GM23338 (cell line): ENCODE measurements at regions not wholly inside any gene's neighbourhood (a gene's known extent, or its start where the extent isn't known, plus 50 kb on each side); places are given as distances from the start of the nearest gene placed in this dataset.
"Not testable (repeated sequence)": the region's sequence is repeated elsewhere in the genome, so short reads cannot be mapped to it uniquely, and the experiment has no call there.

Source experiments
- CREB1 ChIP-seq: fragments of 250-450 bp; sonication (Bioruptor Pico); IDR thresholded peaks from 2 replicates; pipeline ENCODE4 v1.5.0; 2020; ENCODE audit warnings: low read depth, mild to moderate bottlenecking, moderate library complexity
- EZH2 ChIP-seq: fragments of 200-600 bp; sonication (generic); IDR thresholded peaks from one replicate; pipeline ENCODE4 v1.8.0; 2017; ENCODE audit warnings: antibody characterized with exemption, mild to moderate bottlenecking, low read depth; ENCODE audit not compliant: unreplicated experiment
- EZH2phosphoT487 ChIP-seq: fragments of 200-600 bp; sonication (generic); IDR thresholded peaks from one replicate; pipeline ENCODE4 v1.8.1; 2018; ENCODE audit warnings: antibody characterized with exemption; ENCODE audit not compliant: unreplicated experiment
- JUNB ChIP-seq: IDR thresholded peaks from one replicate; pipeline ENCODE4 v1.6.1; 2016; ENCODE audit warnings: antibody characterized with exemption; ENCODE audit not compliant: unreplicated experiment
- NANOG ChIP-seq: IDR thresholded peaks from 2 replicates; pipeline ENCODE4 v1.6.1; 2016; ENCODE audit warnings: antibody characterized with exemption, borderline replicate concordance
- POLR2AphosphoS5 ChIP-seq: IDR thresholded peaks from 2 replicates; pipeline ENCODE4 v1.6.1; 2016; ENCODE audit warnings: antibody characterized with exemption, low read depth
- ZNF114 ChIP-seq: fragments of 250-450 bp; sonication (Bioruptor Pico); IDR thresholded peaks from 2 replicates; pipeline ENCODE4 v1.5.0; 2020; ENCODE audit warnings: mild to moderate bottlenecking, moderate library complexity
- TF ChIP-seq, protein P1 (sequence below), 2 experiments: fragments of 200-600 bp in 1 of 2; sonication (generic) in 1 of 2; conservative IDR thresholded peaks; 2 replicates each; pipeline versions ENCODE4 v1.5.1 to v1.6.1; 2016 to 2017; ENCODE audit warnings: antibody characterized with exemption in 2 of 2, low read depth in 2 of 2, mild to moderate bottlenecking in 2 of 2, moderate library complexity in 1 of 2
- TF ChIP-seq, protein P2 (sequence below): IDR thresholded peaks from 2 replicates; pipeline ENCODE4 v1.6.1; 2016; ENCODE audit warnings: antibody characterized with exemption
- TF ChIP-seq, protein P3 (sequence below): IDR thresholded peaks from one replicate; pipeline ENCODE4 v1.6.1; 2018; ENCODE audit warnings: antibody characterized with exemption; ENCODE audit not compliant: unreplicated experiment

DNA sequence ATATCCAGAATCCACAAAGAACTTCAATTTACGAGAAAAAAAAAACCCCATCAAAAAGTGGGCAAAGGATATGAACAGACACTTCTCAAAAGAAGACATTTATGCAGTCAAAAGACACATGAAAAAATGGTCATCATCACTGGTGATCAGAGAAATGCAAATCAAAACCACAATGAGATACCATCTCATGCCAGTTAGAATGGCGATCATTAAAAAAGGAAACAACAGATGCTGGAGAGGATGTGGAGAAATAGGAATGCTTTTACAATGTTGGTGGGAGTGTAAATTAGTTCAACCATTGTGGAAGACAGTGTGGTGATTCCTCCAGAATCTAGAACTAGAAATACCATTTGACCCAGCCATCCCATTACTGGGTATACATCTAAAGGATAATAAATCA lies 419.9 kb upstream of the DDI1 start:
- not testable (repeated sequence) for TF ChIP-seq NANOG; POLR2AphosphoS5; EZH2; CREB1 (CRISPR knock-in tag); EZH2phosphoT487; JUNB; ZNF114
- TF ChIP-seq, protein P1, sequence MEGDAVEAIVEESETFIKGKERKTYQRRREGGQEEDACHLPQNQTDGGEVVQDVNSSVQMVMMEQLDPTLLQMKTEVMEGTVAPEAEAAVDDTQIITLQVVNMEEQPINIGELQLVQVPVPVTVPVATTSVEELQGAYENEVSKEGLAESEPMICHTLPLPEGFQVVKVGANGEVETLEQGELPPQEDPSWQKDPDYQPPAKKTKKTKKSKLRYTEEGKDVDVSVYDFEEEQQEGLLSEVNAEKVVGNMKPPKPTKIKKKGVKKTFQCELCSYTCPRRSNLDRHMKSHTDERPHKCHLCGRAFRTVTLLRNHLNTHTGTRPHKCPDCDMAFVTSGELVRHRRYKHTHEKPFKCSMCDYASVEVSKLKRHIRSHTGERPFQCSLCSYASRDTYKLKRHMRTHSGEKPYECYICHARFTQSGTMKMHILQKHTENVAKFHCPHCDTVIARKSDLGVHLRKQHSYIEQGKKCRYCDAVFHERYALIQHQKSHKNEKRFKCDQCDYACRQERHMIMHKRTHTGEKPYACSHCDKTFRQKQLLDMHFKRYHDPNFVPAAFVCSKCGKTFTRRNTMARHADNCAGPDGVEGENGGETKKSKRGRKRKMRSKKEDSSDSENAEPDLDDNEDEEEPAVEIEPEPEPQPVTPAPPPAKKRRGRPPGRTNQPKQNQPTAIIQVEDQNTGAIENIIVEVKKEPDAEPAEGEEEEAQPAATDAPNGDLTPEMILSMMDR (conservative IDR thresholded peaks at IDR 0.05; ENCODE audit: low read depth in 2 of 2), result not testable (repeated sequence)
- TF ChIP-seq, protein P2, sequence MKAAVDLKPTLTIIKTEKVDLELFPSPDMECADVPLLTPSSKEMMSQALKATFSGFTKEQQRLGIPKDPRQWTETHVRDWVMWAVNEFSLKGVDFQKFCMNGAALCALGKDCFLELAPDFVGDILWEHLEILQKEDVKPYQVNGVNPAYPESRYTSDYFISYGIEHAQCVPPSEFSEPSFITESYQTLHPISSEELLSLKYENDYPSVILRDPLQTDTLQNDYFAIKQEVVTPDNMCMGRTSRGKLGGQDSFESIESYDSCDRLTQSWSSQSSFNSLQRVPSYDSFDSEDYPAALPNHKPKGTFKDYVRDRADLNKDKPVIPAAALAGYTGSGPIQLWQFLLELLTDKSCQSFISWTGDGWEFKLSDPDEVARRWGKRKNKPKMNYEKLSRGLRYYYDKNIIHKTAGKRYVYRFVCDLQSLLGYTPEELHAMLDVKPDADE, result not testable (repeated sequence)
- TF ChIP-seq, protein P3, sequence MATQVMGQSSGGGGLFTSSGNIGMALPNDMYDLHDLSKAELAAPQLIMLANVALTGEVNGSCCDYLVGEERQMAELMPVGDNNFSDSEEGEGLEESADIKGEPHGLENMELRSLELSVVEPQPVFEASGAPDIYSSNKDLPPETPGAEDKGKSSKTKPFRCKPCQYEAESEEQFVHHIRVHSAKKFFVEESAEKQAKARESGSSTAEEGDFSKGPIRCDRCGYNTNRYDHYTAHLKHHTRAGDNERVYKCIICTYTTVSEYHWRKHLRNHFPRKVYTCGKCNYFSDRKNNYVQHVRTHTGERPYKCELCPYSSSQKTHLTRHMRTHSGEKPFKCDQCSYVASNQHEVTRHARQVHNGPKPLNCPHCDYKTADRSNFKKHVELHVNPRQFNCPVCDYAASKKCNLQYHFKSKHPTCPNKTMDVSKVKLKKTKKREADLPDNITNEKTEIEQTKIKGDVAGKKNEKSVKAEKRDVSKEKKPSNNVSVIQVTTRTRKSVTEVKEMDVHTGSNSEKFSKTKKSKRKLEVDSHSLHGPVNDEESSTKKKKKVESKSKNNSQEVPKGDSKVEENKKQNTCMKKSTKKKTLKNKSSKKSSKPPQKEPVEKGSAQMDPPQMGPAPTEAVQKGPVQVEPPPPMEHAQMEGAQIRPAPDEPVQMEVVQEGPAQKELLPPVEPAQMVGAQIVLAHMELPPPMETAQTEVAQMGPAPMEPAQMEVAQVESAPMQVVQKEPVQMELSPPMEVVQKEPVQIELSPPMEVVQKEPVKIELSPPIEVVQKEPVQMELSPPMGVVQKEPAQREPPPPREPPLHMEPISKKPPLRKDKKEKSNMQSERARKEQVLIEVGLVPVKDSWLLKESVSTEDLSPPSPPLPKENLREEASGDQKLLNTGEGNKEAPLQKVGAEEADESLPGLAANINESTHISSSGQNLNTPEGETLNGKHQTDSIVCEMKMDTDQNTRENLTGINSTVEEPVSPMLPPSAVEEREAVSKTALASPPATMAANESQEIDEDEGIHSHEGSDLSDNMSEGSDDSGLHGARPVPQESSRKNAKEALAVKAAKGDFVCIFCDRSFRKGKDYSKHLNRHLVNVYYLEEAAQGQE, result not testable (repeated sequence)
